Upper lobe of right lung (tissue), 1 donor: ENCODE measurements at regions not wholly inside any gene's neighbourhood (a gene's known extent, or its start where the extent isn't known, plus 50 kb on each side); places are given as distances from the start of the nearest gene placed in this dataset.

Experiments
- ATAC-seq: fragments of 200-7000 bp; cut with Tn5 transposase; one replicate; pipeline ENCODE4 v1.9.1; 2020; ENCODE audit warnings: mild to moderate bottlenecking, moderate library complexity
- DNase-seq: peaks from one replicate; pipeline ENCODE4 v3.0.0-alpha.2; 2020
- H3K27ac ChIP-seq: fragments of 200-600 bp; one replicate; pipeline ENCODE4 v1.8.0; 2022
- H3K27me3 ChIP-seq: fragments of 200-600 bp; one replicate; pipeline ENCODE4 v1.8.0; 2022; ENCODE audit warnings: mild to moderate bottlenecking
- H3K36me3 ChIP-seq: fragments of 200-600 bp; one replicate; pipeline ENCODE4 v1.8.0; 2022
- H3K4me1 ChIP-seq: fragments of 200-600 bp; one replicate; pipeline ENCODE4 v1.8.0; 2022
- H3K4me3 ChIP-seq: fragments of 200-600 bp; one replicate; pipeline ENCODE4 v1.8.0; 2022; ENCODE audit warnings: mild to moderate bottlenecking
- H3K9me3 ChIP-seq: fragments of 200-600 bp; one replicate; pipeline ENCODE4 v1.8.0; 2022
- CTCF ChIP-seq: fragments of 200-600 bp; IDR thresholded peaks from one replicate; pipeline ENCODE4 v1.8.0; 2022; ENCODE audit warnings: antibody characterized with exemption
- intact Hi-C: fragments of 100-400 bp; cut with DNase I; formaldehyde crosslinking; loops from one replicate; pipeline ENCODE4 v1.11.0; 2022
- donor health status: DM: no; HTN: yes; CAD: no; lungs with severe emphysema.

GRCh38 chr21:27764056-27764455 is 797.2 kb upstream of the ADAMTS5 start:
- H3K4me3 ChIP-seq: no peak overlapping the region
- TF ChIP-seq CTCF: no peak
- ATAC-seq (no peak), DNase-seq (no peak)
- H3K9me3 ChIP-seq: no peaks in the 10 kb centered on the region
- no peaks in the 10 kb centered on the region for H3K27me3 ChIP-seq
- H3K36me3 ChIP-seq: no peaks in the 10 kb centered on the region
- H3K4me1 ChIP-seq: no peaks in the 10 kb centered on the region
- intact Hi-C loops: no loop called here
- no peak overlapping the region for H3K27ac ChIP-seq

GRCh38 chr21:27761623-27762022 is 794.7 kb upstream of the ADAMTS5 start:
- no peak for DNase-seq
- Histone ChIP-seq H3K36me3 (no peaks in the 10 kb centered on the region), H3K4me3 (no peak overlapping the region), H3K4me1 (no peaks in the 10 kb centered on the region), H3K27me3 (no peaks in the 10 kb centered on the region), H3K9me3 (no peaks in the 10 kb centered on the region), H3K27ac (no peak overlapping the region)
- TF ChIP-seq CTCF: no peak
- intact Hi-C loops: no loop called here
- ATAC-seq: no peak

GRCh38 chr21:27759820-27760219 is 792.9 kb upstream of the ADAMTS5 start:
- Histone ChIP-seq H3K9me3 (no peaks in the 10 kb centered on the region), H3K36me3 (no peaks in the 10 kb centered on the region), H3K4me3 (no peak overlapping the region), H3K4me1 (no peaks in the 10 kb centered on the region), H3K27me3 (no peaks in the 10 kb centered on the region), H3K27ac (no peak overlapping the region)
- DNase-seq: no peak
- intact Hi-C loops: no loop called here
- ATAC-seq: peak; percentile 46
- TF ChIP-seq CTCF: peak; percentile 8

DNA sequence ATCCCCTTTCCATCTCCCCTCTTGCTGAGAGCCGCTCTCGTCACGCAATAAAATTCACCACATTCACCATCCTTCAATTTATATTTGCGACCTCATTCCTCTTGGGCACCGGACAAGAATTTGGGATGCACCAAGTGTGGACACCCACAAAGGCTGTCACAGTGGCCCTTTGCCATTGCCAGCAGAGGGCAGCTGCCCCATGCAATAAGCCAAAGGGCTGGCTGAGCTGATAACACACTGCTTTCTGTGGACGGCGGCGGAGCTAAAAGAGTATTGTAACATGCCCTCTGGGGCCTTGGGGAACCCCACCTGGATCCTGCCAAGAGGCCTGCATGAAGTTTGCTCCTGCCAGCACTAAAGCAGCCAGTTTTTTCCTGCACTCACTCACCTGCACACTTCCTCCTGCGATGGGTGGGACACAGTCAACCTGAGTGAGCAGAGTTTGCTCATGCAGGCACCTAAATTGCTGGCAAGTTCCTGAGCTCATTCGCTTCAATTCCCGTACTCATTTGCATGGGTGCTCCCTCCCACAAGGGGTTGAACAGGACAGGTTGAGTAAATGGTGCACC is 792.3 kb upstream of the ADAMTS5 start:
- intact Hi-C loops: no loop called here
- TF ChIP-seq CTCF: peak; percentile 43
- ATAC-seq (peak; percentile 86), DNase-seq (peak; percentile 66)
- H3K36me3 ChIP-seq: no peaks in the 10 kb centered on the region
- H3K9me3 ChIP-seq: no peaks in the 10 kb centered on the region
- H3K4me3 ChIP-seq: no peak overlapping the region
- no peaks in the 10 kb centered on the region for H3K4me1 ChIP-seq
- H3K27ac ChIP-seq: no peak overlapping the region
- no peaks in the 10 kb centered on the region for H3K27me3 ChIP-seq

DNA sequence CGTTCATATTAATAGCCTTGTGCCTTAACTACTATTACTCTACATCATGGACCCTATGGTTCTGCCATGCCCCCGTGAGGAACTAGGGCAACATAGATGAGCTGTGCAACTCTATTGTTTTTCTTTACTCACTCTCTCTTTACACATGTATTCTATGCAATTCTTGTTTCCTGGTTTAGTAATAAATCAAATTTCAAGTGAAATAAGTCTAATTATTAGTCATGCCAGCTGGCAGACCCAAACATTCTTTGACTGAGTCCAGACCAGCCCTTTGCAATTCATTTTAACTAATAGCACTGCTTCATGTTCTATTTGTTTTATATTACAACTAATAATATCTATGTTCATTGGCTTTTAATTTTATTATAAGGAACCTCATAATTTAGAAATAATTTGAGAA is 789.3 kb upstream of the ADAMTS5 start:
- no peak overlapping the region for H3K27ac ChIP-seq
- DNase-seq (no peak), ATAC-seq (no peak)
- H3K4me1 ChIP-seq: no peaks in the 10 kb centered on the region
- no peak overlapping the region for H3K4me3 ChIP-seq
- no peaks in the 10 kb centered on the region for H3K27me3 ChIP-seq
- no peak for TF ChIP-seq CTCF
- intact Hi-C loops: no loop called here
- H3K36me3 ChIP-seq: no peaks in the 10 kb centered on the region
- no peaks in the 10 kb centered on the region for H3K9me3 ChIP-seq

DNA sequence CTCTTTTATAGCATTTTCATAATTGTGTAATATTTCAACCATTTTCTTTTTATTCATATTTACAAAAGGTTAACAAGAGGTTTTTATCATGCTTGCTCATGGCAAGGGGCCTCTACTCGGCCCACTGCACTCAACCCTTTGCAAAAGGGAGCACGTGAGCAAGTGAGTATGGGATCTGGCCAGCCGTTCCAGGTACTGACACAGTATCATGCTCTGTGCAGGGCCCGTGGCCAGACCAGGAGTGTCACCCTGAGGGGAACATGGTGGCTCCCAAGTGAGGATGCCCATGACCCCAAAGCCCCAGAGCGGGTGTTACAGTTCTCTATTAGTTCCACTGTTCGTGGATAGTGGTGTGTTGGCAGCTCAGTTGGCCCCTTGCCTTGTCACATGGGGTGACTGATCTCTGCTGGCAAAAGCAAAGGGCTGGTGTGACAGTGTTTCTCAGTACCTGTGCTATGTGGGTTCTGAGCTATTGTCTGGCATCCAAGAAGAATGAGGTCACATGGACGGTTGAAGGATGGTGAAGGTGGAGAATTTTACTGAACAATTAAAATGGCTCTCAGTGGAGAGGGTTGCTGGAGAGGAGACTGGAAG is 777.2 kb upstream of the ADAMTS5 start:
- DNase-seq (no peak), ATAC-seq (peak; percentile 16)
- H3K27me3 ChIP-seq: no peaks in the 10 kb centered on the region
- intact Hi-C loops: no loop called here
- TF ChIP-seq CTCF: no peak
- H3K27ac ChIP-seq: no peak overlapping the region
- H3K9me3 ChIP-seq: no peaks in the 10 kb centered on the region
- H3K36me3 ChIP-seq: no peaks in the 10 kb centered on the region
- no peak overlapping the region for H3K4me3 ChIP-seq
- no peaks in the 10 kb centered on the region for H3K4me1 ChIP-seq
